NCI-H1105 (cell line): ENCODE measurements at regions not wholly inside any gene's neighbourhood (a gene's known extent, or its start where the extent isn't known, plus 50 kb on each side); places are given as distances from the start of the nearest gene placed in this dataset.

Source experiments
- DNase-seq: peaks from one replicate; lab custom pipeline; 2025; lab: John Stamatoyannopoulos, UW

DNA sequence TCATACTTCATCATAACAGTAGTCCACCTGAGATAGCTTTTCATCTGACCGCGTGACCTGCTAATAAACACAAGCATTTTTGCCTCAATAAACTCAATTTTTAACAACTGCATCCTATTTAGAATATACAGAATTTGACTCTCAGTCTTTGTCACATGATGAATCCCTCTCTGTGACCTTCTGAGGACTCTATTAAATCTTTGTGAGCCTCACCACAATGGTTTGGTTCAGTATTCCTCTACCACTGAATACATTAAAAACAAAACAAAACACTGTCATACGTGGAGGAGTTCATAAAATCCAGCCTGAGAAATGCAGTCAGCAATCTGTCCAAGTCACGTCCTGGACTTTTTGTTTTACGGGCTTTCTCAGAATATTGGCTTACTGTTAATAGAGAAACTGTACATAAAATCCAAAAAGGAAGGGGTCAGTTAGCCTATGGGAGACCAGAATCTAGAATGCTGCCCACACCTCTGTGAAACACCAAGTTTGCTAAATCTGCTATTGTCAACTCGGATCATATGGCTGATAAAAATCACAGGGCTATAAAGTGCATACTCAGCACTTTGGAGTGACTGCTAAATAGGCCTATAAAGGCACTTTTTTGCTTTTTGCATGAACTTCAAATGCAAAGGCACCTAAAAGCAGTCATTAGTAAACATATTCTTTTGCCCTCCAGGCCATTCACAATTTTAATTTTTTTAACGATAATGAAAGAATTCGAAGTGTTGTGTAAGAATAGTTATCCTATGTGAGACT lies 190.3 kb upstream of the HDDC2 start:
- DNase-seq, result no peak

DNA sequence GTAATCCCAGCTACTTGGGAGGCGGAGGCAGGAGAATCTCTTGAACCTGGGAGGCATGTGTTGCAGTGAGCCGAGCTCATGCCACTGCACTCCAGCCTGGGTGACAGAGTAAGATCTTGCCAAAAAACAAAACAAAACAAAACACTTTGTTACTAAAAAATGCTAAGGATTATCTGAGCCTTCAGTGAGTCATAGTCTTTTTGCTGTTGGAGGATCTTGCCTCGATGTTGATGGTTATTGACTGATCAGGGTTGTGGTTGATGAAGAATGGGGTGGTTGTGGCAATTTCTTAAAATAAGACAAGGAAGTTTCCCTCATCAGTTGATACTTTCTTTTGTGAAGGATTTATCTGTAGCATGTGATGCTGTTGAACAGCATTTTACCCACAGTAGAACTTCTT lies 196.8 kb upstream of the HDDC2 start:
- DNase-seq, result no peak

DNA sequence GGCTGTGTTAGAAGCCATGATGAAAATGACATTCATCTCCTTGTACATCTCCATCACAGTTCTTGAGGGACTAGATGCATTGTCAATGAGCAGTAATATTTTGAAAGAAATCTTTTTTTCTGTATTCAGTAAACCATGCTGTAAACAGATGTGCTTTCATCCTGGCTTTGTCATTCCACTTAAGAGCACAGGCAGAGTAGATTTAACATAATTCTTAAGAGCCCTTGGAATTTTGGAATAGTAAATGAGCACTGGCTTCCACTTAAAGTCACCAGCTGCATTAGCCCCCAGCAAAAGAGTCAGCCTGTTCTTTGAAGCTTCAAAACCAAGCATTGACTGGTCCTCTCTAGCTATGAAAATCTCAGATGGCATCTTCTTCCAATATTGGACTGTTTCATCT lies 197.8 kb upstream of the HDDC2 start:
- DNase-seq, result no peak

DNA sequence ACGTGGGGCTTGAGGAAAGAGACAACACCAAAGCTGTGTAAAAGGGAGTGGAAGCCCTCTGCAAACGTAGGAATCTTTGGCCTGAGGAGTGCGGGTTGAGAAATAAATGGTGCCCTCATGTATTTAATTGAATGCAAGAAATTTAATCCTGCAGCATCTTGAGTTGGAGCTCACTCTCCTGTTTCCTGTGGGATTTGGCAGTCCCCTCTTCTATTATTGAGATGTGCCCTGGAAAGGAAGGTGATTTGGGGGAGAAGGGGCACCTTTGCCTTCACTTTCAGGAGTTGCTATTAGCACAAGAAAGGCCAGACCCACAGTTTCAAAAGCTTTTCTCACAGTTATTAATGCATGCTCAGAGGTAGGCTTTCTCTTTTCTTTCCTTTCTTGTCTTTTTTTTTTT lies 201.4 kb upstream of the HDDC2 start:
- no peak for DNase-seq

DNA sequence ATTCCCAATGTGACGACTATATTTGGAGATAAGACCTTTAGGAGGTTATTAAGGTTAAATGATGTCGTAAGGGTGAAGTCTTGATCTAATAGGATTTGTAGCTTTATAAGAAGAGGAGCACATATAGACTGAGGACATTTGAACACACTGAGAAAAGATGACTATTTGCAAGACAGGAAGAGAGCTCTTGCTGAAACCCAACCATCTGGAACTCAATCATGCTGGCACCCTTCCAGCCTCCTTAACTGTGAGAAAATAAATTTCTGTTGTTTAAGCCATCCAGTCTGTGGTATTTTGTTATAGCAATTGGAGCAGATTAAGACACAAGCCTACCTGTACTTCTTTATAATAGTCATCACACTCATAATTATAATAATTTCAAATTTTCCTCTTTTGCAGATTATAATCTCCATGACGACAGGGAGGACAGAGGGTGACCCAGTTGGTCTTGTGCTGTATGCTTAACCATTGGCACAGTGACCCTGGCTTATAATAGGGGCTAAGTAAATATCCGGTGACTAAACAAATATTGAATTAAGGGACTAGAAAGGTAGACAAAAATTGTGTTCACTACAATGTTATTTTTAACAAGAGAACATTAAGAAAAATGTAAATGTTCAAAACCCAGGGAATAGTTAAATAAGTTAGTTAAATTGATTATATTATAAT lies 206.4 kb upstream of the HDDC2 start:
- peak; percentile 84 for DNase-seq

DNA sequence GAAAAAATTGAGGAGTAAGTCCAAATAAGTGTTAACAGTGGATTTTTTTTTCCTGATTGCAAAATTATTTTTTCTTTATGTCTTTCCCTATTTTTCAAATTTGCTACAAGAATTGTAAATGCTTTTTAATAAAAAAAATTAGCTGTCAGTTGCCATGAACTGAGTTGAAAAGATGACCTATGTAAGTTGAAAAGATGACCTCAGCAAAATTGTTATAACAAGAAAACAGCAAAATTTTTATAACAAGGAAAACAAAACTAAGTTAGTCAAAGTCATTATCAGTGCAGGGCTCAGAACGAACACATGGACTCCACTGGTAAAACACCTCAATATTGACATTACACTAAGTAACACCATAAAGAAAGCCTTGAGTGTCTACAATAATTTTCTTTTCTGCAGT lies 207.0 kb upstream of the HDDC2 start:
- no peak for DNase-seq

DNA sequence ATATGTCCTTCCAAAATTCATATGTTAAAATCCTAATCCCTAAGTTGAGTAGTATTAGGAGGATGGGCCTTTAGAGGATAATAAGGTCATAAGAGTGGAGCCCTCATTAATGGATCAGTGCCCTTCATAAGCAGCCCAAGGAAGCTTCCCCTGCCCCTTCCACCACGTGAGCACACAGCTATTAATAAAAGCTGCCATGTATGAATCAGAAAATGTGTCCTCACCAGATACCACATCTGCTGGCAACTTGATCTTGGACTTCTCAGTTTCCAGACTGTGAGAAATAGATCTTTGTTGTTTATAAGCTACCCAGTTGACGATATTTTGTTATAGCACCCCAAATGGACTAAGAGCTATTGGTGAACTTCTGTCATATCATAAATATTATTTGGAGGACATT lies 207.7 kb upstream of the HDDC2 start:
- DNase-seq, result no peak

DNA sequence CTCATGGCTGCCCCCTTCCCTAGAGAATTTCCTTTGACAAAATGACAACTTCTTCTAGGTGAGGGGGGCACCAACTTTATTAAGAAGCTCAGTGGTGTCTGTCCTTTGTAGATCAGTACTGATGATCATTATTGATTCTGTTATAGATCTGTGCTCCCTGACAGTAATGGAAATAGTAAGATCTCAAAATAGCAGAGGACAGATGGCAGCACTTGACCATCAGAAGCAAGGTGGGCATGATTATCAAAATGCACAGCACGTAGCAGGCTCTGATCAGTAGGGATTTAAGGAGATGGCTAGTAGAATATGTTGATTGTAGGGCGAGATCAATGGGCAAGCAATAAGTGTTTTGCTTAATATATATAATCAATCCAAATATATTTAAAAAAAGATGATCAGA lies 208.6 kb upstream of the HDDC2 start:
- DNase-seq, result no peak

DNA sequence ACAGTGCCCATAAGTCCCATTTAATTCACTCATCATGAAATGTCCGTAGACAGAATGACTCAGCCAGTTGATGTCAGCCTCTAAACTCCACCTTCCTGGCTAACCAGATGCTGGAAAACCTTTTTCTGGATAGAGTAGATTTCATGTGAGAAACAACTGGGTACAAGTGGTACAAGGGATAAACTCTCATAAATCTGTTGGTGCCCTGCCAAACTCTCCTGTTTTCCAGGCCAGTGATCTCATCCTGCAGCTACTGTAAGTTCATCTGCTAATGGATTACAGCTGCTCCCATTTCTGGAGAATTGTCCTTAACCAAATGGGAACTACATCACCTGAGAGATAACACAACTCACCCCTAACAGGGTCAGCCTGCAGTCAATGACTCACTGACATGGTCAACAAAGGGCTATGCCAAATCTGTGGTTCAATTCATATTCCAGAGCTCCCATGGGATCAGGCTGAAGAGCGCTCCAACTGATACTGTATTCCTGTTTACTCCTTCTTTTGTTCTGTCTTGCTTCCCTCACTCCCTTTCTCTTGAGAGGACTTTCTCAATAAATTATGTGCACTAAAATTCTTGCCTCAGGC lies 210.1 kb upstream of the HDDC2 start:
- peak; percentile 47 for DNase-seq

DNA sequence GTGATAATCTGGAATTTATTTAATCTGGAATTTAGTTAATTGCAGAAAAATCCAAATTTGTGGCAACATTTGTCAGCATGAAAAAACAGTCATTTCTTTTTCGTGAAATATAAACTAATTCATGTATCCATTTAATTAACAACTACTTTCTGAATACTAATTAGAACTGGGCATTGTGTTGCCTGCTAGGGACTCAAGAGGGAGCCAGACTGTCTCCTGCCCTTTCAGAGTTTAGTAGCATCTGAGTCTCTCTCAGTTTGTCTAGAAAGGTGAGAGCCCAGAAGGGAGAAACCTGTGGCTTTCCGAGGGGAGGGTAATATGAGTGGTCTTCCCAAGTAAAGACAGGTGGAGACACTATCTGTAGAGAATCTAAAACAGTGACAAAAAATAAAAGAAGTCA lies 210.9 kb upstream of the HDDC2 start:
- no peak for DNase-seq

DNA sequence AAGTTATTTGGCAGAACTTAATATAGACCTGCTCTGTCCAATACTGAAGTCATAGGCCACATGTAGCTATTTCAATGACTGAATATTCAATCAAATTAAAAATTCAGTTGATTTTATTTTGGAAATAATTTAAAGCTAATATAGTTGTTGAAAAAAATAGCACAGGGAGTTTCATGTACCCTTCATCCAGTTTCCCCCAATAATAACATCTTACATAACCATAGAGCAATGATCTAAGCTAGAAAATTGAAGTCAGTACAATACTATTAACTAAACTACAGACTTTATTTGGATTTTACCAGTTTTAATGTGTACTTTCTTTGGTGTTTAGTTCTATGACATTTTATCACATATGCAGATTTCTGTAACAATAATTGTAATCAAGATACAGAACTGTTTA lies 212.2 kb upstream of the HDDC2 start:
- no peak for DNase-seq

DNA sequence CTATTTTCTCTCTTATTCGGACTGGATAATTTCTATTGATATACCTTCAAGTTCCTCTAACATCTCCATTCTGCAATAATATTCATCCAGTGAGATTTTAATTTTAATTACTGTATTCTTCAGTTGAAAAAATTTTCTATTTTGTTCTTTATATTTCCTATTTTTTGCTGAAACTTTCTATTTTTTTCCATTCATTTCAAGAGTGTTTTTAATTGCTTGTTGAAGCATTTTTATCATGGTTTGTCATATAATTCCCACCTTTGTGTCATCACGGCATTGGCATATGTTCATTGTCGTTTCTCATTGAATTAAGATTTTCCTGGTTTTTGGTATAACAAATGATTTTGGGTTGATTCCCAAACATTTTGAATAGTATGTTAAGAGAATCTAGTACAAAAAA lies 214.9 kb upstream of the HDDC2 start:
- DNase-seq, result no peak

DNA sequence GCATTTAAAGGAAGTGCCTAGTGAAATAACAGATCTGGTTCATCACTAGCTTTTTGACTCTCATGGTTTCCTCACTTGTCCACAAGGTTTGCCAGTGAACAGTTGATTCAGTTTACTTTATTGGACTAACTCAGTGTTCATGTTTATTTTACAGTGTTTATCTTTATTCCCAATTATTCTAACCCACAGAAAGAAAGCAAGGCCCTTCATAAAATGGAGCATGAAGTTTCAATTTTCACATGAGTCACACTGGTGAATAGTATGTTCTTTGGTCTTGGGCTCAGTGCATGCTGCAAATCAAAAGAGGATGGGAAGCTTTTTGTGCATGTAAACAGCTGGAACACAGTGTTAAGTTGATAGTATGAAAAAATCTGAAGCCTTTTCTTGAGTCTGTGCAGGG lies 217.6 kb upstream of the HDDC2 start:
- DNase-seq, result no peak

DNA sequence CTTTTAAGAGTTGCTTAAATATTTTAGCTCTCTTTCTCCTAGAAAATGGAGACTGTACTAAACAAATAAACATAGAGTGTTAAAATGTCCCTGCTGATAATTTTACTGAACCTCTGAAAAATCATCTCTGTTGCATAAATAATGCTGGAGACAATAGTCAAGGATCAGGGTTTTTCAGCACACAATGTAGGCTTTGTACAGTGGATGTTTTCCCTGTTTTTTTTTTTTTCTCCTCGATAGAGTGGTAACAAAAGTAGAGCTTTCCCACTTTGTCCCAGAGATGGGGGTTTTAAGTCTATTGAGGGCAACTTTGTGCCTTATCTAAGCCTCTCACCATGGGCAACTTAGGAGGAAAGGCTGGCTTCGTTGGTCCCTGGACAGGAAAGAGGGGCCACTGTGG lies 222.6 kb upstream of the HDDC2 start:
- DNase-seq, result no peak

DNA sequence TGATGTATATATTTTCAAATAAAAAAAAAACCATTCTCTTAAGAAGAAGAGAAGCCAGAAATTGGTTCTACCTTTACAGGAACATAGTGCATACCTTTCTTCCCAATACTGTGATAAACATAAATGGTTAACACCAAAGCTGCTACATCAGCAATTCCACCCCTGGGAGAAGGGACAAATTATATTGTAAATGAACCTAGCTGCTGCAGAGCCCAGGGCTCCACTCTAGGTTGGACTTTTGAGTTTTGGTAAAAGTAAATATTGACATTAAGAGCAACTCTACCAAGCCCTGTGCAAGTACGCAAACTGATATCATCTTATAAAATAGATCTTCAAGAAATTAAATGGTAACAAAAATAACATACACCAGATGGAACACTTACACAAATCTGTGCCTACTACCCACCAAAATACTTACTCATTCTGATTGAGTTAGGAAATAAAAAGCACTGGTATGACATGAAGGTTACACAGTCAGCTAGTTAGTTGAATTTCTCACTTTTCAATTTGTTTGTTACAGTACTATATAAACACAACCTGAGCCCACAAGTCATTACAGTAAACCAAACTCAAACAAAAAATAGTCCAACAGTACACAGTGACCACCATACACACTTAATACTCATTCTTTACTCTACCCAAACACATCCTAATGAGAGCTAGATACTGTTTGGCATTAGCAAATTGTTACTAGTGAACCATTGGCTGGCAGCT lies 223.3 kb upstream of the HEY2 start:
- DNase-seq, result no peak

DNA sequence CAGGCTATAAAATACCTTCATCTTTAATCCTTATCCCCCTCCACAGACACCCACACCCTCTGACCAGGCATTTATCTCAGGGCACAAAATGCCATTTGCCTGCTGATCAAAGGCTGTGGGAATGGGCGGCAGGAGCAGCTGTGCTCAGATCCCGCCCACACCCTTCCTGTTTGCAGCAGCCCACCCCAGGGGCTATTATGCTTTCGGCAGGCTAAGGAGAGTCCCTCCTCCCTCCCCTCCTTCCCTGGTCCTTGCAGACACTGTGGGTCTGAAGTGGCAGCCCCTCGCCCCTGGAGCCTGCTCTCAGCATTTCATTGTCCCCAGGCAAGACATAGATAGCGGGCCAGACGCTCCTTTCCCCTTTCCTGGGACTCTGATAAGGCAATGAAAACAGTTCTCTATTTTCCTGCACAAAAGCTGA lies 220.8 kb upstream of the HEY2 start:
- DNase-seq, result no peak

DNA sequence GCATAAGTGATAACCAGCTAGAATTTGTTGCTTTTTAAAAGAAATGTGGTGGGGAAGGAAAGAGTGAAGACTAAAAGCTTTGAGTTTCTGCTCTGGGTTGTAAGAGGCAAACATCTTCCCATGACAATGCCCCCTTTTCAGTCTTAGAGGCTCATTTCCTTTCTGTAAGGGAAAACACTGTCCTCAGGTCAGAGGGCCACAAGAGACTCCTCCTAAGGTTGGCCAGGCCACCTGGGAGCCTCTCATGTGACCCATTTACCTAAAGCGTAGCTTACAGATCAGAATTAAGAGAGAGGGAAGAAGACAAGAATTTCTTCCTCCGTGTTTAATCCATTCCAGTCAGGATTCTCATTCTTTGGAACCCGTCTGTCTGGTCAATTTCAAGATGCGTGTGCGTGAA lies 220.4 kb upstream of the HEY2 start:
- no peak for DNase-seq

DNA sequence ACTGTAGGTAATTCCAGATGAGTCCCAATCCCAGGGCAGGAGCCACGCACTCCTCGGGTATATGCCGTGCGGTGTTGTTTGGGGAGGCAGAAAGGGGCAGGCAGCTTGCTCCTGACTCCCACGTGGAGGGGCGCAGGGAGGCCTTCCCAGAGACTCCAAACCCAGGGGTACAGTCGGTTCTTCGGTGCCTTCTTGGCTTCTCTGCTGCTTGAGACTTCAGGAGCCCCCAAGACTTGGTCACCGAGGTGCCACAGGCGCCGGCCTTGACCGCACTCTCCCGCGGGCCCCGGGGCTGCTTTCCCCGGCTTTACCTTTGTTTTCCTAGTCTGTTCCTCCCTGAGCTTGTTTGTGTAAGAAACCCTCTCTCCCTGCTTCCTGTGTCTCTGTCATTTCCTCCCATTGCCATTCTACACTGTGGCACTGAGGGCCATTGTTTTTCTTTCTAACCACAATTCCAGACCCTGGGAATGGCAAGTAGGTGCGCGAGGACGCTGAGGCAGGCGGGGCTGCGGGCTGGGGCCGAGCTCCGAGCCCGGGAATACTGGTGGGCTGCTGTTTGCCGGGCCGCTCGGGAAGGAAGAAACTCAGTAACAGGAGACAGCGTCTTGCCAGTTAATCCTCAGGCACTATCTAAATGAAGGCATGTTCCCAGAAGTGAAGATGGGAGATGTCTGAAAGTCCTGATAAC lies 215.6 kb upstream of the HEY2 start:
- no peak for DNase-seq

DNA sequence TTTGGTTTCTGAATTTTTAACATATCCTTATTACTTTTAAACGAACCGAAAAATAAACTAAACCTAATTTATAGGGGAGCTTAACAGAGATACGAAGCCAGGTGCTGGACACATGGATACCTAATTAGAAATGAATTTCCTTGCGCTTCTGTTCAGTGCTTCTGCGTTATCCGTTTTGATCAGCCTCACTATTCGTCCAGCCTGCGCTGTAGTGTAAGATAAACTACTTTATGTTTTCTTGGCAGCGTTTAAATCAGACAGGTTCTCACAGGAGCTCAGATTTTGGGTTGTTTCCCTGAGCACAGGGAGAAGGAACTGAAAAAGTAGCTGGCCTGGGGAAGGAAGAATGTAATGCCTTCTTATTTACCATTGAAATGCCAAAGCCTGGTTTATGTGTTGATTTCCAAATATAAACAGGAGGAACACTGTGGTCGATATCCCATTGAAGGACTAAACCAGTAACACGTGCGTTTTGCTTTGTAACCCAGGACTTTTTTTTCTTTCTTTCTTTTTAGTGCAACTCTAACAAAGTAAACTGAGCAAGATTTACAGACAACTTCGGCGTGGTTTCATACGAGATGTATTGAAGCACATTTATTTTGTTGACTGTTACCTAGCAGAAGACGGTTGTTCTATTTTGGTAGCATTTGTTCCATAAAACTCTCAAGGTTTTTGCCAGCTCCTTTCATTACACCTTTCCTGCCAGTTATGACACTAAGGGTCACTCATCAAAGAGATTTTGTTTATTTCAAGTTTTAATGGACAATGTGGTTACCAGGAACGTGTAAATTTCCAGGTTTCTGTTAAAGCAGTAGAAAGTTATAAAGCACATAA lies 214.8 kb upstream of the HEY2 start:
- no peak for DNase-seq

DNA sequence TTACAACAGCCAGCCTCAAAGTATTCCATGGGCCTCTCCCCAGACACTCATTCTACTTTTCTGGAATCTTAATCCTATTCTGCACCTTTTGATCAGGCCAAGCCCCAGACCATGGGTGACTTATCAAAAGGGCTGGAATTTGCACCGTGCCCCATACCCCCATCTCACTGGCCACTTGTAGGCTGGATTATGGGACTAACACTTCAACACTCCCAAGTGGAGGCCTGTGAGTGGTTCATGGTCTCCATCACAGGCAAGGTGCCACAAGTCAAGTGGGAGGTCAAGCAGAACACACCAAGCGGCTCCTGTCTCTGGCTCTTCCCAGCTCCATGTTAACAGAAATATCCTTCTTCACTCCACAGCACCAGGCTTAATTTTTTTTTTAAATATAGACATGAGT lies 212.3 kb upstream of the HEY2 start:
- no peak for DNase-seq

DNA sequence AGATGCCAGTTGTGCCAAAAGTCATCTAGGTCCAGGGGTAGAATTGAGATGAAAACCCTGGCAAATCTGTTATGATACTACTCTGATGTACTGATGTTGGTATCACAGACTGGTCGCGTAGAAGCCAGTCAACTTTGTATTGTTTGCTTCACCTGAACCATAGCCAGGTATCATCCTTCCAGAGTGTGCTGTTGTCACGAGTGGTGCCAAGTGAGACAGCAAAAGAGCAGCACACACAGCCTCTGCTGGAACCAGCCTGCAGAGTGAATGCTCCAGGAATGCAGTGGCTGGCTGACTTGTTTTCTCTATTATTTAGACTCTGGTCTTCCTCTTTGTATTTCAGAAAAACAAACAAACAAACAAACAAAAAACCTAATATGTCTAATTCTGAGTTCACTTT lies 209.5 kb upstream of the HEY2 start:
- no peak for DNase-seq
